Choroid plexus epithelial cell (primary cell): ENCODE measurements at regions not wholly inside any gene's neighbourhood (a gene's known extent, or its start where the extent isn't known, plus 50 kb on each side); places are given as distances from the start of the nearest gene placed in this dataset.

Source experiments
- DNase-seq: peaks from one replicate; pipeline ENCODE4 v3.0.0-alpha.2; 2010; ENCODE audit warnings: low read depth
- H3K4me3 ChIP-seq: 2 replicates; pipeline ENCODE4 v1.5.1; 2011; ENCODE audit warnings: low read depth, mild to moderate bottlenecking, control low read depth, low read length, moderate library complexity
- TF ChIP-seq, protein P1 (sequence below): conservative IDR thresholded peaks from 2 replicates; pipeline ENCODE4 v1.5.1; 2011; ENCODE audit warnings: low read depth, mild to moderate bottlenecking, control low read depth, inconsistent platforms, low read length, moderate library complexity

DNA sequence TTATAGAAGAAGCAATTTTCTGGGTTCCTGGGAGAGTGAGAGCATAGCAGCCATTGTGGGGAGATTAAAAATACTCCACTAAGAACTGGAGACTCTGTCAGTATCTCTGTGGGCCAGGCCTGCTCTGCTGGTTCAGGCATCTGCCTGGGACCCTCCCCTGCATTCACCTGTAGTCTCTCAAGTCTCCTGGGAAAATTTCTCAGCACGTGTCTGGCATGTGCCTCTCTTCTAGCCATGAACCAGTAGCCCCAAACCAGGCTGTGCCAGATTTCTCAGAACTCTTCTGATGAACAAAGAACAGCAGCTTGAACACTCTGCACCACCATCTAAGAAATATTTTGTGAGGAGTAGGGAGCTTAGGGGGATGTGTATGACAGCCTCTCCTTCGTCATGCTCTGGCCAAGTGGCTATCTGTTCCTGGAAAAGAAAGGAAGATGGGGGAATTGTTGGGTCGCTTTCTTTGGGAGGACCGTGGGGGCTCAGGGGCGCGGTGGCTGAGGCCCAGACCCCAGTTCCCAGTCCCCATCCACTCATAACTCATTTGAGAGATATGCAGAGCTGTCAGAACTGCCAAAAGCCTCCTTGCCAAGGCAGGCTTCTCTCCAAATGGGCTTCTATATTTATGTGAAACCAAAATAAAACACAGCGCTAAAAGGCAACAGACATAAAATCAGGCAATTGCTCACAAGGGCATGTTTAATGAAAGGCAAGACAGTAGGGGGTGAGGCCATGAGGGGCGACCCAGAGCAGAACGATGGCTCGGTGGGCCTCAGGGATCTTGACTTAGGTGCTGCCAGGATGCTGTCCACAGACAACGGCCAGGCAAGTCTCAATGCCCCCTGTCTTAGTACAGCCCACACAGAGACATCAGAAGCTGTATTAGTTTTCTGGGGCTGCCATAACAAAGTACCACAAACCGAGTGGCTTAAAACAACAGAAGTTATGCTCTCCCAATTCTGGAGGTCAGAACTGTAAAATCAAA lies 114.7 kb upstream of the TNP1 start:
- TF ChIP-seq, protein P1, sequence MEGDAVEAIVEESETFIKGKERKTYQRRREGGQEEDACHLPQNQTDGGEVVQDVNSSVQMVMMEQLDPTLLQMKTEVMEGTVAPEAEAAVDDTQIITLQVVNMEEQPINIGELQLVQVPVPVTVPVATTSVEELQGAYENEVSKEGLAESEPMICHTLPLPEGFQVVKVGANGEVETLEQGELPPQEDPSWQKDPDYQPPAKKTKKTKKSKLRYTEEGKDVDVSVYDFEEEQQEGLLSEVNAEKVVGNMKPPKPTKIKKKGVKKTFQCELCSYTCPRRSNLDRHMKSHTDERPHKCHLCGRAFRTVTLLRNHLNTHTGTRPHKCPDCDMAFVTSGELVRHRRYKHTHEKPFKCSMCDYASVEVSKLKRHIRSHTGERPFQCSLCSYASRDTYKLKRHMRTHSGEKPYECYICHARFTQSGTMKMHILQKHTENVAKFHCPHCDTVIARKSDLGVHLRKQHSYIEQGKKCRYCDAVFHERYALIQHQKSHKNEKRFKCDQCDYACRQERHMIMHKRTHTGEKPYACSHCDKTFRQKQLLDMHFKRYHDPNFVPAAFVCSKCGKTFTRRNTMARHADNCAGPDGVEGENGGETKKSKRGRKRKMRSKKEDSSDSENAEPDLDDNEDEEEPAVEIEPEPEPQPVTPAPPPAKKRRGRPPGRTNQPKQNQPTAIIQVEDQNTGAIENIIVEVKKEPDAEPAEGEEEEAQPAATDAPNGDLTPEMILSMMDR: no peak
- H3K4me3 ChIP-seq: no peak overlapping the region
- no peak for DNase-seq

DNA sequence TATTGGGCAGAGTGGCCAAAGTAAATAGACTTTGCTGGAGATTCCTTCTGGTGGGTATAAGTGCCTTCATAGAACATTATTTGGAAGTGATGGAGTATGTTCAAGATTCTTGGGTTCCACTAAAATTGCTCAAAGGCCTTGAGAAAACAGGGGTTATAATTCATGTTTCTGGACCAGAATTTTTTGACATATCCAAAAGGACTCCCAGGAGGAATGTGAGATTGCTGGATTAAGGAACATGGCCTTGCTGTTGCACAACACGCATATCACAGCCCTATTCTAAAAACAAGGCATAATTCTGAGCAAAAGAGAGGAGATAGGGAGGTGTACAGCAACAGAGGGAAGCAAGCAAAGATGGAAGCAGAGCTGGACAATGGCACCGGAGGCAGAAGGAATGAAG lies 111.7 kb upstream of the TNP1 start:
- no peak overlapping the region for H3K4me3 ChIP-seq
- TF ChIP-seq, protein P1: no peak
- no peak for DNase-seq

DNA sequence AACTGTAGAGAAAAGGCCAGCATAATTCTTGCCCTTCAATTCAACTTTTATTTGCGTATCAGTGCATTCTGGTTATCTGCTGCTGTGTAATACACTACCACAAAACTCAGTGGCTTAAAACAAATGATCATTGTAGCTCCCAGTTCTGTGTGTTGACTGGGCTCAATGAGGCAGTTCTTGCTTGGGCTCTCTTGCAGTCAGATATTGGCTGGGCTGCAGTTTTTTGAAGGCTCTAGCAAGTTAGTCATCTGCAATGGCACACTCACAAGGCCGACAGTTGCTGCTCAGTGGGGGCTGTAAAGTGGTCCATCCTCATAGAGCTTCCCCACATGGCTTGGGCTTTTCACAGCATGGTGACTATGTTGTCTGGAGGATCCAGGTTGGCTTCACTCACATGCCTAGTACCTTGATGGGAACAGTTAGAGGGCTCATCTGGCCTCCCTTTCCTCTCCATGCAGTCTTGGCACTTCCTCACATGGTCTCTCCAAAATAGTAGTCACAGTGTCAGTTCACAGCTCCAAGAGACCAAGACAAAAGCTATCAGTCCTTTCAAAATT lies 110.6 kb upstream of the TNP1 start:
- TF ChIP-seq, protein P1: no peak
- no peak overlapping the region for H3K4me3 ChIP-seq
- no peak for DNase-seq

DNA sequence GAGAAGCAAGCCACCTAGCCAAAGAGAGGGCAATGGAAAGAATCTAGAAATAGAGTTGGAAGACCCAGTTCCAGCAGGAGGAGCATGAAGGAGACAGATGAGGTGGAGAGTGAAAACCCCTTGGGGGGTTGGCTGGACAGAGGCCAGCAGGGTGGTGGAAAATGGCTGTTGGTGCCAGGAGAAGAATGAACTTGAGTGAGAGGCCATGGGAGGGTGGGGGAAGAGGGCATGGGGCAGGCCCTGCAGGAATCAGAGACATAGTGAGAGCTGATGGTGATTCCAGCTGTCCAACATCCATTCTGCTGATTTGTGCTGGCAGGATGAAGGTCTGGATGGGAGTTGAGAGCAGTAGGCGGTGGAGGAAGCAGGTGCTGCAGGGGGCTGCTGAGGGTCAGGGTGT lies 108.0 kb upstream of the TNP1 start:
- TF ChIP-seq, protein P1: no peak
- DNase-seq: no peak
- no peak overlapping the region for H3K4me3 ChIP-seq

DNA sequence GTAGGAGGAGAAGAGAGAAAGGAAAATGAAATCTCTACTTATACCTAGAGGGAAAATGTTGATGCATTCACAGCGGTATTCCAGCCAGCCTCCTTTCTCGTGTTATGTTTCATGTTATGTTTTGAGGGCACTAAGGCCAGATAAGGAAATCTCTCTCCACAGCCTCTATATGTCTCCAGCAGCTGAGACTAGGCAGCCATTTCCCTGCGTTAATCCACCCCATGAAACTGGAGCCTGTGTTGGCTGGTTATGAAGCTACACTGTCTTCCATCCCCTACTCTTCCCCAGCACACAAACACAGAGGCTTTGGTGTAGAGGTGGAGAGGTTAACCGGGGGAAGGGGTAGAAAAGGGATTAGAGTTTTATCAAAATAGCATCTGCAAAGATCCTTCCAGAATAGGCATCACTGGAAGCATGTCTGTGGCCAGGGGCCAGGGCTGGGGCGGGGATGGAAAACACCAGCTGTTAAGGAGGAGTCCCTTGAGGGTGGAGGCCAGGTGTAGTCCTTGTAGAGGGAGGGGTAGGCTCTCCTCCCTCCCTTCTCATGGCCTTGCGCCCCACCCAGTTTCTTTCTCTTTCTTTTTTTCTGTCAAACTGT lies 100.9 kb upstream of the TNP1 start:
- TF ChIP-seq, protein P1: no peak
- H3K4me3 ChIP-seq: no peak overlapping the region
- DNase-seq: no peak

DNA sequence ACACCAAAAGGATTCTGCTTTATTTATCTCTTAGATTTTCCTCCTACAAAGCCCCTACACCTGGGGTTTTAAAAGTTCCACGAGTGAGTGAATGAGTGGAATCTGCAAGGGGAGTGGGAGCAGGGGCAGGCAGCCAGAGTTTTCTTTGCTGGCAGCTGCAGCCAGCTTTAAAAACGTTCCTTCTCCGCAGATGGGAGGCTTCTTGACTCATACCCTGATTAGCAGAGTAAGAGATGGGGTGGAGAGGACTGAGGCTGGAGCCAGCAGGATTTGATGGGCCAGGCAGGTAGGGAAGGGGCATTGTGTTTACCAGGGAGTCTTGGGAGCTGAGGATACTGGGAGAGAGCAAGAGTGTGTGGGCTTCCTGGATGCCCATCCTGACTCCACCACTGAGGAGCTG lies 99.6 kb upstream of the TNP1 start:
- no peak for DNase-seq
- TF ChIP-seq, protein P1: no peak
- H3K4me3 ChIP-seq: no peak overlapping the region
